ENCODE measurements at regions not wholly inside any gene's neighbourhood (a gene's known extent, or its start where the extent isn't known, plus 50 kb on each side); places are given as distances from the start of the nearest gene placed in this dataset.

GRCh38 chr7:153388611-153389010 is 629.1 kb downstream of the ACTR3B start:
- Histone ChIP-seq H3K9ac (ENCODE audit: low read depth in 1 of 2, low read length in 2 of 2) (no peak overlapping the region), H3K27ac (ENCODE audit: low read depth in 1 of 2, low read length in 2 of 2) (no peak overlapping the region), H3K36me3 (ENCODE audit: control insufficient read depth in 4 of 4, insufficient read depth in 3 of 4, low read depth in 1 of 4, low read length in 3 of 4) (no peaks in the 10 kb centered on the region), H3K27me3 (ENCODE audit: control insufficient read depth in 4 of 4, insufficient read depth in 4 of 4, low read length in 3 of 4) (no peaks in the 10 kb centered on the region), H3K4me3 (ENCODE audit: low read depth in 1 of 3, low read length in 3 of 3) (no peak overlapping the region), H3K4me1 (ENCODE audit: control insufficient read depth in 4 of 4, insufficient read depth in 4 of 4, low read length in 3 of 4) (no peaks in the 10 kb centered on the region), H3K9me3 (ENCODE audit: control insufficient read depth in 4 of 4, low read length in 3 of 4) (peaks cover 0 to 2% (median 0%) of the 10 kb centered on the region in 4 donors)
- TF ChIP-seq RAD21 (IDR thresholded peaks at IDR 0.05), result no peak
- TF ChIP-seq JUND (IDR thresholded peaks at IDR 0.05), result no peak
- TF ChIP-seq, protein P1, sequence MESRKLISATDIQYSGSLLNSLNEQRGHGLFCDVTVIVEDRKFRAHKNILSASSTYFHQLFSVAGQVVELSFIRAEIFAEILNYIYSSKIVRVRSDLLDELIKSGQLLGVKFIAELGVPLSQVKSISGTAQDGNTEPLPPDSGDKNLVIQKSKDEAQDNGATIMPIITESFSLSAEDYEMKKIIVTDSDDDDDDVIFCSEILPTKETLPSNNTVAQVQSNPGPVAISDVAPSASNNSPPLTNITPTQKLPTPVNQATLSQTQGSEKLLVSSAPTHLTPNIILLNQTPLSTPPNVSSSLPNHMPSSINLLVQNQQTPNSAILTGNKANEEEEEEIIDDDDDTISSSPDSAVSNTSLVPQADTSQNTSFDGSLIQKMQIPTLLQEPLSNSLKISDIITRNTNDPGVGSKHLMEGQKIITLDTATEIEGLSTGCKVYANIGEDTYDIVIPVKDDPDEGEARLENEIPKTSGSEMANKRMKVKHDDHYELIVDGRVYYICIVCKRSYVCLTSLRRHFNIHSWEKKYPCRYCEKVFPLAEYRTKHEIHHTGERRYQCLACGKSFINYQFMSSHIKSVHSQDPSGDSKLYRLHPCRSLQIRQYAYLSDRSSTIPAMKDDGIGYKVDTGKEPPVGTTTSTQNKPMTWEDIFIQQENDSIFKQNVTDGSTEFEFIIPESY (IDR thresholded peaks at IDR 0.05), result no peak
- TF ChIP-seq YY1 (IDR thresholded peaks at IDR 0.05), result no peak
- TF ChIP-seq ATF3 (IDR thresholded peaks at IDR 0.05), result no peak
- TF ChIP-seq, protein P2, sequence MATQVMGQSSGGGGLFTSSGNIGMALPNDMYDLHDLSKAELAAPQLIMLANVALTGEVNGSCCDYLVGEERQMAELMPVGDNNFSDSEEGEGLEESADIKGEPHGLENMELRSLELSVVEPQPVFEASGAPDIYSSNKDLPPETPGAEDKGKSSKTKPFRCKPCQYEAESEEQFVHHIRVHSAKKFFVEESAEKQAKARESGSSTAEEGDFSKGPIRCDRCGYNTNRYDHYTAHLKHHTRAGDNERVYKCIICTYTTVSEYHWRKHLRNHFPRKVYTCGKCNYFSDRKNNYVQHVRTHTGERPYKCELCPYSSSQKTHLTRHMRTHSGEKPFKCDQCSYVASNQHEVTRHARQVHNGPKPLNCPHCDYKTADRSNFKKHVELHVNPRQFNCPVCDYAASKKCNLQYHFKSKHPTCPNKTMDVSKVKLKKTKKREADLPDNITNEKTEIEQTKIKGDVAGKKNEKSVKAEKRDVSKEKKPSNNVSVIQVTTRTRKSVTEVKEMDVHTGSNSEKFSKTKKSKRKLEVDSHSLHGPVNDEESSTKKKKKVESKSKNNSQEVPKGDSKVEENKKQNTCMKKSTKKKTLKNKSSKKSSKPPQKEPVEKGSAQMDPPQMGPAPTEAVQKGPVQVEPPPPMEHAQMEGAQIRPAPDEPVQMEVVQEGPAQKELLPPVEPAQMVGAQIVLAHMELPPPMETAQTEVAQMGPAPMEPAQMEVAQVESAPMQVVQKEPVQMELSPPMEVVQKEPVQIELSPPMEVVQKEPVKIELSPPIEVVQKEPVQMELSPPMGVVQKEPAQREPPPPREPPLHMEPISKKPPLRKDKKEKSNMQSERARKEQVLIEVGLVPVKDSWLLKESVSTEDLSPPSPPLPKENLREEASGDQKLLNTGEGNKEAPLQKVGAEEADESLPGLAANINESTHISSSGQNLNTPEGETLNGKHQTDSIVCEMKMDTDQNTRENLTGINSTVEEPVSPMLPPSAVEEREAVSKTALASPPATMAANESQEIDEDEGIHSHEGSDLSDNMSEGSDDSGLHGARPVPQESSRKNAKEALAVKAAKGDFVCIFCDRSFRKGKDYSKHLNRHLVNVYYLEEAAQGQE (IDR thresholded peaks at IDR 0.05), result no peak
- no peak for TF ChIP-seq GABPA (IDR thresholded peaks at IDR 0.05 in 1 of 2, conservative IDR thresholded peaks at IDR 0.05 in 1 of 2)
- no peak for TF ChIP-seq EGR1 (IDR thresholded peaks at IDR 0.05; ENCODE audit: low read depth in 2 of 2)
- TF ChIP-seq NR2F2 (IDR thresholded peaks at IDR 0.05), result no peak
- TF ChIP-seq, protein P3, sequence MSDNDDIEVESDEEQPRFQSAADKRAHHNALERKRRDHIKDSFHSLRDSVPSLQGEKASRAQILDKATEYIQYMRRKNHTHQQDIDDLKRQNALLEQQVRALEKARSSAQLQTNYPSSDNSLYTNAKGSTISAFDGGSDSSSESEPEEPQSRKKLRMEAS (IDR thresholded peaks at IDR 0.05), result no peak
- no peak for TF ChIP-seq RXRA (IDR thresholded peaks at IDR 0.05)
- TF ChIP-seq FOXA2 (IDR thresholded peaks at IDR 0.05), result no peak
- TF ChIP-seq SP1 (IDR thresholded peaks at IDR 0.05), result no peak
- no peak for TF ChIP-seq HNF4G (IDR thresholded peaks at IDR 0.05)
- no peak for TF ChIP-seq TAF1 (conservative IDR thresholded peaks at IDR 0.05)
- no peak for DNase-seq (ENCODE audit: low spot score)

DNA sequence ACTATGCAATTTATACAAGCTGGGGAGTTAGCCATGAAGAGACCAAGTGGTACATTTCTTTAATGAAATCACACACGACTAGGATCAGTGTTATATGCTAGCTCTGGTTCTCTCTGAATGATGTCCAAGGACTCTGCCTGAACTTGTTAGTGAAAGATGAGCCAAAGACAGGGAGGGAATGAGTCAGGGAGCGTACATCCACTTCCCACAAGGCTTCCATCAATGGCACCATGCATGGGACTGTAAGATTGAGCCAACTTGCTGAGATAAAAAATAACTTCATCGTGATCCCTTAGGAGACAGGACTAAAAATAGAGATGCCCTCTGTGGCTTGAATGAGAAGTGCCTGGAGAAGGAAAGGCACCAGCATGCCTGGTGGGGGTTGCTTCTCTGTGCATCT is 629.7 kb downstream of the ACTR3B start:
- H3K4me1 ChIP-seq (ENCODE audit: control insufficient read depth in 4 of 4, insufficient read depth in 4 of 4, low read length in 3 of 4), result no peaks in the 10 kb centered on the region
- no peaks in the 10 kb centered on the region for H3K36me3 ChIP-seq (ENCODE audit: control insufficient read depth in 4 of 4, insufficient read depth in 3 of 4, low read depth in 1 of 4, low read length in 3 of 4)
- 72% methylated on average over 3 of the region's 3 CpGs for WGBS
- H3K9me3 ChIP-seq (ENCODE audit: control insufficient read depth in 4 of 4, low read length in 3 of 4), result peaks cover 0 to 2% (median 0%) of the 10 kb centered on the region in 4 donors
- H3K27me3 ChIP-seq (ENCODE audit: control insufficient read depth in 4 of 4, insufficient read depth in 4 of 4, low read length in 3 of 4), result no peaks in the 10 kb centered on the region
- H3K27ac ChIP-seq (ENCODE audit: low read depth in 1 of 2, low read length in 2 of 2), result no peak overlapping the region
- H3K9ac ChIP-seq (ENCODE audit: low read depth in 1 of 2, low read length in 2 of 2), result no peak overlapping the region
- no peak for DNase-seq (ENCODE audit: low spot score)
- no peak overlapping the region for H3K4me3 ChIP-seq (ENCODE audit: low read depth in 1 of 3, low read length in 3 of 3)
- TF ChIP-seq RAD21 (IDR thresholded peaks at IDR 0.05) (no peak), YY1 (IDR thresholded peaks at IDR 0.05) (no peak), SP1 (IDR thresholded peaks at IDR 0.05) (no peak), NR2F2 (IDR thresholded peaks at IDR 0.05) (no peak), TAF1 (conservative IDR thresholded peaks at IDR 0.05) (no peak), JUND (IDR thresholded peaks at IDR 0.05) (no peak), GABPA (IDR thresholded peaks at IDR 0.05 in 1 of 2, conservative IDR thresholded peaks at IDR 0.05 in 1 of 2) (no peak), ATF3 (IDR thresholded peaks at IDR 0.05) (no peak), CTCF (IDR thresholded peaks at IDR 0.05; ENCODE audit: low read depth, low read length, missing input control) (no peak), EGR1 (IDR thresholded peaks at IDR 0.05; ENCODE audit: low read depth in 2 of 2) (no peak)
- TF ChIP-seq, protein P2 (IDR thresholded peaks at IDR 0.05), result no peak

All from liver (tissue), 8 donors.